NCI-H748 (cell line): ENCODE measurements at regions not wholly inside any gene's neighbourhood (a gene's known extent, or its start where the extent isn't known, plus 50 kb on each side); places are given as distances from the start of the nearest gene placed in this dataset.

Experiments used
- DNase-seq: peaks from one replicate; lab custom pipeline; 2025; ENCODE audit not compliant: unreplicated experiment; lab: John Stamatoyannopoulos, UW

- no peak for DNase-seq
Observed at GRCh38 chr3:167188592-167188991, 191.5 kb downstream of the ZBBX start.

- no peak for DNase-seq
Observed at GRCh38 chr3:167187221-167187620, 192.9 kb downstream of the ZBBX start.

- DNase-seq = no peak
Observed at GRCh38 chr3:167184511-167184910, 195.6 kb downstream of the ZBBX start.

GRCh38 chr3:167172377-167172776 lies 207.7 kb downstream of the ZBBX start:
- no peak for DNase-seq

GRCh38 chr3:167167491-167167890 lies 212.6 kb downstream of the ZBBX start:
- DNase-seq = no peak

GRCh38 chr3:167166594-167167253 lies 213.4 kb downstream of the ZBBX start:
- DNase-seq = no peak

GRCh38 chr3:167166012-167166411 lies 214.1 kb downstream of the ZBBX start:
- no peak for DNase-seq

- DNase-seq = no peak
Observed at GRCh38 chr3:167163580-167163979, 216.5 kb downstream of the ZBBX start.

- DNase-seq = no peak
Observed at GRCh38 chr3:167162083-167162482, 218.0 kb downstream of the ZBBX start.

- DNase-seq = no peak
Observed at GRCh38 chr3:167160781-167161180, 219.3 kb downstream of the ZBBX start.

GRCh38 chr3:167151636-167152035 lies 228.5 kb downstream of the ZBBX start:
- DNase-seq = peak; percentile 39

GRCh38 chr3:167148136-167148535 lies 232.0 kb downstream of the ZBBX start:
- DNase-seq = no peak

GRCh38 chr3:167146911-167147310 lies 233.2 kb downstream of the ZBBX start:
- no peak for DNase-seq

GRCh38 chr3:167125612-167126407 lies 254.3 kb downstream of the ZBBX start:
- DNase-seq = no peak

GRCh38 chr3:167120828-167121227 lies 259.3 kb downstream of the ZBBX start:
- no peak for DNase-seq

GRCh38 chr3:167116120-167116922 lies 263.8 kb downstream of the ZBBX start:
- DNase-seq = no peak

GRCh38 chr3:167115331-167115934 lies 264.7 kb downstream of the ZBBX start:
- no peak for DNase-seq

GRCh38 chr3:167114619-167115018 lies 265.5 kb downstream of the ZBBX start:
- no peak for DNase-seq

- DNase-seq = no peak
Observed at GRCh38 chr3:167113035-167113830, 266.9 kb downstream of the ZBBX start.

- peak; percentile 80 for DNase-seq
Observed at GRCh38 chr3:167110901-167111300, 269.2 kb downstream of the ZBBX start.

- no peak for DNase-seq
Observed at GRCh38 chr3:167109746-167110145, 270.4 kb downstream of the ZBBX start.
